ENCODE measurements at regions not wholly inside any gene's neighbourhood (a gene's known extent, or its start where the extent isn't known, plus 50 kb on each side); places are given as distances from the start of the nearest gene placed in this dataset.

GRCh38 chr2:43114210-43114609 lies 112.2 kb downstream of the ZFP36L2 start (continued):
- TF ChIP-seq ZBTB11 (CRISPR knock-in tag; IDR thresholded peaks at IDR 0.05) = no peak
- no peak for TF ChIP-seq RFX5 (IDR thresholded peaks at IDR 0.05; ENCODE audit: low read depth, low read length)
- TF ChIP-seq, protein P1, sequence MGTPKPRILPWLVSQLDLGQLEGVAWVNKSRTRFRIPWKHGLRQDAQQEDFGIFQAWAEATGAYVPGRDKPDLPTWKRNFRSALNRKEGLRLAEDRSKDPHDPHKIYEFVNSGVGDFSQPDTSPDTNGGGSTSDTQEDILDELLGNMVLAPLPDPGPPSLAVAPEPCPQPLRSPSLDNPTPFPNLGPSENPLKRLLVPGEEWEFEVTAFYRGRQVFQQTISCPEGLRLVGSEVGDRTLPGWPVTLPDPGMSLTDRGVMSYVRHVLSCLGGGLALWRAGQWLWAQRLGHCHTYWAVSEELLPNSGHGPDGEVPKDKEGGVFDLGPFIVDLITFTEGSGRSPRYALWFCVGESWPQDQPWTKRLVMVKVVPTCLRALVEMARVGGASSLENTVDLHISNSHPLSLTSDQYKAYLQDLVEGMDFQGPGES (IDR thresholded peaks at IDR 0.05) = no peak
- no peak for TF ChIP-seq SP1 (IDR thresholded peaks at IDR 0.05; ENCODE audit: low read depth, low read length)
- no peak for TF ChIP-seq NFYA (IDR thresholded peaks at IDR 0.05; ENCODE audit: borderline replicate concordance, low read depth, low read length)
- no peak for TF ChIP-seq RB1 (IDR thresholded peaks at IDR 0.05; ENCODE audit: borderline replicate concordance)
- TF ChIP-seq SIX5 (IDR thresholded peaks at IDR 0.05; ENCODE audit: low read depth, low read length, severe bottlenecking) = no peak

DNA sequence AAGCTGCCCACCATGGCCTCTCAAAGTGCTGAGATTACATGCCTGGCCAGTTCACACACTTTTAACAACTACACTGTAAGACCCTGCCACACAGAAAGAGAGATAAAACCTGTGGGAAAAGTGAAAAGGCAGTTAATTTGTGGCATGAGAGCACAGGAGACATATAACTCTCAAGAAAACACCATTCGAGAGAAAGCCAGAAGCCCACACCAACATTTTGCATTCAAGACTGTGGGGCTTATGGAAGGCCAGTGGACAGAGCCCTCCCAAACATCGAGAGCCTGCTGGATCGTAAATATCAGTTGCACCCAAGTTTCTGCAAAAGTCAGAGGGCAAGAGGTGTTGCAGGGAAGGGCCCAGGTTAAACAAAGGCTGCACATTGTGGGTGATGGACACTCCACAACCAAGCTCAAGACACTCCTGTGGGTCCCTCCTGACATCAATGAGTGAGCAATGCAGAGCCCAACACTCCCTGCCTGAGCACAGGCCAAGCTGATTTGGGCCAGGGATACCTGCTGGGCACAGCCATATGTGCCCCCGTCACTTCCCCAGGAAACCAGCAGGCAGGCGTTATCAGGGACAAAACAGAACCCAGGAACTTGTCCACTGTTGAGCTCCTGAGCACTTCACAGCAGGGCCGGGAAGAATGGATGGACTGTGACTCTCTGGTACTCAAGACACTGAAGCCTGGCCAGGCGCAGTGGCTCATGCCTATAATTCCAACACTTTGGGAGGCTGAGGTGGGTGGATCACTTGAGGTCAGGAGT lies 114.4 kb downstream of the ZFP36L2 start:
- no peak for FAIRE-seq
- RAD21 ChIA-PET (ENCODE audit: unreplicated experiment) = interaction anchor here (2.8 kb wide), 1 partner anchor 117 kb away, joined by 6 read pairs; no protein-coding TSS in a partner anchor
- TF ChIP-seq HSF1 (IDR thresholded peaks at IDR 0.05; ENCODE audit: low read depth, low read length) = no peak
- TF ChIP-seq SMARCA5 (IDR thresholded peaks at IDR 0.05) = no peak
- no peak for TF ChIP-seq NFYA (IDR thresholded peaks at IDR 0.05; ENCODE audit: borderline replicate concordance, low read depth, low read length)
- no peak for TF ChIP-seq BACH1 (IDR thresholded peaks at IDR 0.05; ENCODE audit: borderline replicate concordance)
- TF ChIP-seq, protein P2, sequence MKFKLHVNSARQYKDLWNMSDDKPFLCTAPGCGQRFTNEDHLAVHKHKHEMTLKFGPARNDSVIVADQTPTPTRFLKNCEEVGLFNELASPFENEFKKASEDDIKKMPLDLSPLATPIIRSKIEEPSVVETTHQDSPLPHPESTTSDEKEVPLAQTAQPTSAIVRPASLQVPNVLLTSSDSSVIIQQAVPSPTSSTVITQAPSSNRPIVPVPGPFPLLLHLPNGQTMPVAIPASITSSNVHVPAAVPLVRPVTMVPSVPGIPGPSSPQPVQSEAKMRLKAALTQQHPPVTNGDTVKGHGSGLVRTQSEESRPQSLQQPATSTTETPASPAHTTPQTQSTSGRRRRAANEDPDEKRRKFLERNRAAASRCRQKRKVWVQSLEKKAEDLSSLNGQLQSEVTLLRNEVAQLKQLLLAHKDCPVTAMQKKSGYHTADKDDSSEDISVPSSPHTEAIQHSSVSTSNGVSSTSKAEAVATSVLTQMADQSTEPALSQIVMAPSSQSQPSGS (IDR thresholded peaks at IDR 0.05; ENCODE audit: low read length) = no peak
- TF ChIP-seq TBL1XR1 (IDR thresholded peaks at IDR 0.05; ENCODE audit: low read depth, low read length) = no peak
- no peak for TF ChIP-seq PAX8 (IDR thresholded peaks at IDR 0.05)
- TF ChIP-seq DPF2 (IDR thresholded peaks at IDR 0.05) = no peak
- no peak for TF ChIP-seq ZBED1 (IDR thresholded peaks at IDR 0.05; ENCODE audit: borderline replicate concordance)
- TF ChIP-seq CBX5 (IDR thresholded peaks at IDR 0.05; ENCODE audit: low read depth) = no peak

More for the DNA sequence above, 114.4 kb downstream of the ZFP36L2 start:
- WGBS (ENCODE audit: insufficient coverage, insufficient replicate concordance, low lambda C conversion rate, missing lambda C conversion rate) = 59% methylated on average over 7 of the region's 7 CpGs
- in situ Hi-C loops (cut with MboI) = no loop called here
- no peak overlapping the region for H3K4me2 ChIP-seq (ENCODE audit: control insufficient read depth, insufficient read depth)
- no peak overlapping the region for H3K27ac ChIP-seq (ENCODE audit: control insufficient read depth, insufficient read depth)
- H3K27me3 ChIP-seq (replicated peaks in 1 of 2; ENCODE audit: control insufficient read depth in 2 of 2, insufficient read depth in 2 of 2, low read length in 1 of 2) = no peaks in the 10 kb centered on the region
- H3K9me3 ChIP-seq (replicated peaks; ENCODE audit: control insufficient read depth, insufficient read depth, low read length) = no peaks in the 10 kb centered on the region; the same call in 2 of the 3 replicates
- no peaks in the 10 kb centered on the region for H4K20me1 ChIP-seq (ENCODE audit: control insufficient read depth, insufficient read depth)
- ATAC-seq (no peak), DNase-seq (ENCODE audit: low read depth, low spot score) (no peak)
- ChIA-PET SMC1A (ENCODE audit: uncharacterized antibody, unreplicated experiment) (interaction anchor here (2.1 kb wide), 1 partner anchor 117 kb away, joined by 5 read pairs; no protein-coding TSS in a partner anchor), CTCF (interaction anchor here (0.9 to 1.1 kb wide), 2 partner anchors 30 to 117 kb away, joined by 3 read pairs; no protein-coding TSS in a partner anchor), POLR2A (no interaction called here)
- no peaks in the 10 kb centered on the region for H3K79me2 ChIP-seq (ENCODE audit: control insufficient read depth, insufficient read depth, low read length)
- no peaks in the 10 kb centered on the region for H3K36me3 ChIP-seq (ENCODE audit: control insufficient read depth in 2 of 2, insufficient read depth in 2 of 2, low read length in 1 of 2)
- no peak overlapping the region for H3K9ac ChIP-seq (ENCODE audit: control insufficient read depth, insufficient read depth, low read length)
- no TSS peak for BruUV-seq (replicated peaks)
- peaks cover 23% of the 10 kb centered on the region for H3K4me1 ChIP-seq (ENCODE audit: control insufficient read depth, insufficient read depth, low read length)
- H2AFZ ChIP-seq (ENCODE audit: control insufficient read depth, low read depth, low read length) = no peak overlapping the region
- intact Hi-C loops (cut with micrococcal nuclease; ENCODE audit: unreplicated experiment) = no loop called here
- H3K4me3 ChIP-seq = no peak overlapping the region
